Right atrium auricular region (tissue), 2 donors: ENCODE measurements at regions not wholly inside any gene's neighbourhood (a gene's known extent, or its start where the extent isn't known, plus 50 kb on each side); places are given as distances from the start of the nearest gene placed in this dataset.

Experiments
- DNase-seq: peaks from one replicate; pipeline ENCODE4 v3.0.0-alpha.2; 2019; ENCODE audit warnings: low spot score
- H3K27ac ChIP-seq, 2 donors: fragments of 200-600 bp; sonication (generic); 1 replicate in 1 of 2; 2 replicates in 1 of 2; pipeline ENCODE4 v1.5.1; 2016 to 2019
- H3K27me3 ChIP-seq, 2 donors: fragments of 200-600 bp; sonication (generic); one replicate each; pipeline versions ENCODE4 v1.5.1 to v1.6.0; 2017 to 2019
- H3K36me3 ChIP-seq: fragments of 200-600 bp; sonication (generic); one replicate; pipeline ENCODE4 v1.5.1; 2016
- H3K4me1 ChIP-seq, 2 donors: fragments of 200-600 bp; sonication (generic); one replicate each; pipeline versions ENCODE4 v1.5.1 to v1.6.0; 2017 to 2019
- H3K4me3 ChIP-seq, 2 donors: fragments of 200-600 bp; sonication (generic); 1 replicate in 1 of 2; 2 replicates in 1 of 2; pipeline ENCODE4 v1.5.1; 2017 to 2019; ENCODE audit warnings: mild to moderate bottlenecking in 1 of 2, moderate library complexity in 1 of 2
- H3K9me3 ChIP-seq, 2 donors: fragments of 200-600 bp; sonication (generic); one replicate each; pipeline ENCODE4 v1.5.1; 2019
- CTCF ChIP-seq, 2 donors: fragments of 200-600 bp; sonication (generic); IDR thresholded peaks; one replicate each; pipeline ENCODE4 v1.5.1; 2019; ENCODE audit warnings: antibody characterized with exemption in 2 of 2

GRCh38 chr17:12459736-12460135, 206.0 kb upstream of the MYOCD start:
- peaks cover 4 to 11% of the 10 kb centered on the region in 2 donors for H3K9me3 ChIP-seq
- no peaks in the 10 kb centered on the region for H3K27me3 ChIP-seq
- H3K4me3 ChIP-seq = no peak overlapping the region
- no peaks in the 10 kb centered on the region for H3K36me3 ChIP-seq
- no peak for DNase-seq
- TF ChIP-seq CTCF (IDR thresholded peaks at IDR 0.05) = no peak
- no peaks in the 10 kb centered on the region for H3K4me1 ChIP-seq
- no peak overlapping the region for H3K27ac ChIP-seq

GRCh38 chr17:12463102-12463501, 202.6 kb upstream of the MYOCD start:
- no peaks in the 10 kb centered on the region for H3K4me1 ChIP-seq
- no peak for DNase-seq
- no peak overlapping the region for H3K4me3 ChIP-seq
- H3K9me3 ChIP-seq = no peaks in the 10 kb centered on the region
- TF ChIP-seq CTCF (IDR thresholded peaks at IDR 0.05) = no peak
- H3K27me3 ChIP-seq = no peaks in the 10 kb centered on the region
- no peak overlapping the region for H3K27ac ChIP-seq
- no peaks in the 10 kb centered on the region for H3K36me3 ChIP-seq

DNA sequence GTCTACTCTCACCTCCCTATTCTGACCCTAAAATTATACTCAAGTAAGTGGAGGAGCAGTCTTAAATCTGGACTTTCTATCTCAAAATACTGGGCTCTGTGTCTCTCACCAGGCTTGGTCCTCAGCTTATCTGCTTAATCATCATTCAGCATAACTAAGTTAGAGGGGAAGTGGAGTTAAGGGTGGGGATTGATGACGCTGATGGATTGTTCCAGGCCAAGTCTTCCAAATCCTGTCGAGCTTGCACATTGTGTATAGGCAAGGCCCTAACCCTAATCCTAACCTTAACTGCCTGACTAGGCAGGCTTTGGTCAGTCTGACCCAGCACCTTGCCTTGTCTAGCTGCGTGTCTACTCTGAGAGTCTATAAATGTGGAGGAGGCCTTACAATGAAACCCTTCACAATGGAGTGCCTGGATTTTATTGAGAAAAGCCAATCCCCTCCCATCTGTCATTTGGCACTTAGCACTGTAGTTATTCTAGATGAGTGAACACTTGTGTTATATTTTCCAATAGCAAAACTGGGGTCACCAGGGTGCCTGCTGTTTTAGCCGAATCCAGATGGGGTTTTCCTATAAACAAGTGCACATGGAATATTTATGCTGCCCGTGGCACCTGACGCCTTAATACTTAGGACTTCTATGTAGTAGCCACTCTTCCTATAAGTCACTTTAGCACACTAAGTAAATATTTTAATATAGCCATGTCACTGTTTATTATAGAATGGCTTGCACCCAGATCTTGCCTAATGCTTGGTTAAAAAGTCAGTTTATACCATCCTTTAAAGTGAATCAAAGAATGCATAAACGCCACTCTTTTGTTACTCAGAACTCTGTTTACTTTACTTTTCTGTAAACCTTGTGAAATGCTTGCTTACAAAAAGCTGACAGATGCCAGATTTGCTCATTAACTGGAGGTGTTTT, 193.2 kb upstream of the MYOCD start:
- no peaks in the 10 kb centered on the region for H3K4me1 ChIP-seq
- H3K27ac ChIP-seq = no peak overlapping the region
- H3K27me3 ChIP-seq = no peaks in the 10 kb centered on the region
- no peaks in the 10 kb centered on the region for H3K36me3 ChIP-seq
- no peak for TF ChIP-seq CTCF (IDR thresholded peaks at IDR 0.05)
- no peak for DNase-seq
- H3K4me3 ChIP-seq = no peak overlapping the region
- H3K9me3 ChIP-seq = no peaks in the 10 kb centered on the region

DNA sequence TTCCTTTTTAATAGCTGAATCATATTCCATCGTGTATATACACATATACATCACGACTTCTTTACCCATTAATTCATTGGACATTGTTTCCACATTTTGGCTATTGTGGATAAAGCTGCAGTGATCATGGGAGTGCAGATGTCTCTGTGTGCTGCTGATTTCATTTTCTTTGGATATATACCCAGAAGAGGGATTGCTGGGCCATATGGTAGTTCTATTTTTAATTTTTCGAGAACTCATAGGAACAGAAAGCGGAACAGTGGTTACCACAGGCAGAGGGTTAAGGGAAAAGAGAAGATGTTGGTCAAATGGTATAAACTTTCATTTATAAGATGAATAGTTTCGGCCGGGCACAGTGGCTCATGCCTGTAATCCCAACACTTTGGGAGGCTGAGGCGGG, 187.4 kb upstream of the MYOCD start:
- no peaks in the 10 kb centered on the region for H3K4me1 ChIP-seq
- no peaks in the 10 kb centered on the region for H3K9me3 ChIP-seq
- no peak for DNase-seq

GRCh38 chr17:12485361-12485906, 180.3 kb upstream of the MYOCD start:
- no peaks in the 10 kb centered on the region for H3K9me3 ChIP-seq
- H3K36me3 ChIP-seq = no peaks in the 10 kb centered on the region
- no peaks in the 10 kb centered on the region for H3K27me3 ChIP-seq
- no peak overlapping the region for H3K4me3 ChIP-seq
- no peak for TF ChIP-seq CTCF (IDR thresholded peaks at IDR 0.05)
- no peaks in the 10 kb centered on the region for H3K4me1 ChIP-seq
- no peak for DNase-seq
- no peak overlapping the region for H3K27ac ChIP-seq

More for the DNA sequence above, 187.4 kb upstream of the MYOCD start:
- Histone ChIP-seq H3K27ac (no peak overlapping the region), H3K4me3 (no peak overlapping the region), H3K27me3 (no peaks in the 10 kb centered on the region), H3K36me3 (no peaks in the 10 kb centered on the region)
- no peak for TF ChIP-seq CTCF (IDR thresholded peaks at IDR 0.05)
